HEK293T (cell line): ENCODE measurements at regions not wholly inside any gene's neighbourhood (a gene's known extent, or its start where the extent isn't known, plus 50 kb on each side); places are given as distances from the start of the nearest gene placed in this dataset.

Source experiments
- ELF4 ChIP-seq: fragments of 450-650 bp; IDR thresholded peaks from 2 replicates; pipeline ENCODE4 v1.6.1; 2017; ENCODE audit warnings: antibody characterized with exemption
- FOXA1 ChIP-seq: fragments of 450-650 bp; IDR thresholded peaks from 2 replicates; pipeline ENCODE4 v1.6.1; 2016; ENCODE audit warnings: mild to moderate bottlenecking
- FOXM1 ChIP-seq: fragments of 450-650 bp; IDR thresholded peaks from 2 replicates; pipeline ENCODE4 v1.6.1; 2017; ENCODE audit warnings: mild to moderate bottlenecking, borderline replicate concordance
- L3MBTL2 ChIP-seq: fragments of 450-650 bp; conservative IDR thresholded peaks from 2 replicates; pipeline ENCODE4 v1.6.1; 2016; ENCODE audit warnings: mild to moderate bottlenecking
- SP1 ChIP-seq: fragments of 450-650 bp; IDR thresholded peaks from 2 replicates; pipeline ENCODE4 v1.6.1; 2017
- ZNF384 ChIP-seq: fragments of 450-650 bp; IDR thresholded peaks from 2 replicates; pipeline ENCODE4 v1.6.1; 2016

DNA sequence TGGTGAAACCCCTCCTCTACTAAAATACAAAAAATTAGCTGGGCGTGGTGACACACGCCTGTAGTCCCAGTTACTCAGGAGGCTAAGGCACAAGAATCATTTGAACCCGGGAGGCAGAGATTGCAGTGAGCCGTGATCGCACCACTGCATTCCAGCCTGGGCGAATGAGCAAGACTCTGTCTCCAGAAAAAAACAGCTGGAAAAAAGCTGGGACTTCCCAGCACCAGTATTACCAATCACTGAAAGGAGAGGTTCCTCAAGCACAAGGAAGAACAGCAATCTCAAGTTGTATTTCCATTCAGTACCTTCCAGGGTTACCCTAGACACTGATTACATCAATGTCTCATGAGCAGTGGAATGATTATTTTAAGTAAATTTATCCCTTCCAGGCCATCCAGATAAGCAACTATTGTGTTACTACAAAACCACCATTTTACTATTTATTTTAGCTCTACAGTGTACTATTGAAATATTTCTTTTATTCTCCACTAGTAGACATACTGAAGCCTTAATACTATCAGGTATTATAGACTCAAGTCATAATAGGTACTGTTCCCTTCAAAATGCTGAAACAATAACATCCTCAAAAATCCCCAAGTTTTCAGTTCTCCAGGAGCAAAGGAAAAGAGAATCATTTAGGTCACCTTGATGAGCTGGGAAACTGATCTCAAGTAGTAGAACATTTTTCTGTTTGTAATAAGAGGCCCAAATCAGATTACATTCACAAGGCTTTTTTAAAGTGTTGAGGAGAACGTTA lies 54.8 kb upstream of the VGLL4 start:
- TF ChIP-seq ELF4 (no peak), FOXA1 (no peak), SP1 (no peak), FOXM1 (no peak), L3MBTL2 (no peak), ZNF384 (no peak)
